ENCODE measurements at regions not wholly inside any gene's neighbourhood (a gene's known extent, or its start where the extent isn't known, plus 50 kb on each side); places are given as distances from the start of the nearest gene placed in this dataset.

GRCh38 chr1:58063095-58063494 is 483.4 kb downstream of the OMA1 start:
- no peaks in the 10 kb centered on the region for H3K36me3 ChIP-seq (ENCODE audit: control insufficient read depth in 1 of 2, insufficient read depth in 2 of 2, low read length in 2 of 2)
- H3K4me1 ChIP-seq (ENCODE audit: control insufficient read depth in 1 of 2, insufficient read depth in 2 of 2, low read length in 2 of 2), result no peaks in the 10 kb centered on the region
- no peaks in the 10 kb centered on the region for H4K20me1 ChIP-seq (ENCODE audit: insufficient read depth)
- ChIA-PET POLR2A (no interaction called here), CTCF (no interaction called here), RAD21 (ENCODE audit: low non-redundant PET in 1 of 2, low total read pairs in 2 of 2, uncharacterized antibody in 2 of 2, unreplicated experiment in 2 of 2) (no interaction called here)
- BruUV-seq (replicated peaks), result no TSS peak
- no peak overlapping the region for H3K4me3 ChIP-seq (replicated peaks in 1 of 2; ENCODE audit: low read depth in 1 of 2, low read length in 2 of 2)
- intact Hi-C loops (cut with micrococcal nuclease), result no loop called here
- H3K9ac ChIP-seq (ENCODE audit: low read length), result no peak overlapping the region
- TF ChIP-seq EZH2 (IDR thresholded peaks at IDR 0.05), result no peak
- TF ChIP-seq ZFX (IDR thresholded peaks at IDR 0.05), result no peak
- no peak for TF ChIP-seq YY1 (IDR thresholded peaks at IDR 0.05; ENCODE audit: extremely low read depth, insufficient replicate concordance, low read depth, low read length)
- TF ChIP-seq CTCF (IDR thresholded peaks at IDR 0.05 in 2 of 3, conservative IDR thresholded peaks at IDR 0.05 in 1 of 3; ENCODE audit: borderline replicate concordance in 1 of 3, insufficient read depth in 1 of 3, low read depth in 2 of 3, low read length in 2 of 3), result no peak
- no peak for TF ChIP-seq ZBTB33 (IDR thresholded peaks at IDR 0.05; ENCODE audit: extremely low read depth, insufficient replicate concordance, low read length)
- TF ChIP-seq ATF3 (IDR thresholded peaks at IDR 0.05), result no peak
- no peak for TF ChIP-seq SIN3A (IDR thresholded peaks at IDR 0.05; ENCODE audit: low read depth)
- TF ChIP-seq POLR2AphosphoS5 (IDR thresholded peaks at IDR 0.05; ENCODE audit: low read depth, low read length), result no peak
- TF ChIP-seq SRF (IDR thresholded peaks at IDR 0.05; ENCODE audit: low read depth), result no peak
- TF ChIP-seq JUND (IDR thresholded peaks at IDR 0.05), result no peak
- no peak for TF ChIP-seq FOSL1 (IDR thresholded peaks at IDR 0.05; ENCODE audit: low read depth)
- no peak overlapping the region for H2AFZ ChIP-seq (ENCODE audit: low read depth, low read length, poor library complexity, severe bottlenecking)
- no peak overlapping the region for H3K27ac ChIP-seq (ENCODE audit: low read depth, low read length)
- H3K27me3 ChIP-seq (ENCODE audit: insufficient read depth, low read length), result peaks cover 3% of the 10 kb centered on the region; the same call in 1 of the 2 replicates
- no peak for ATAC-seq
- H3K79me2 ChIP-seq (ENCODE audit: insufficient read depth, low read length), result no peaks in the 10 kb centered on the region
- no peaks in the 10 kb centered on the region for H3K9me3 ChIP-seq (ENCODE audit: control insufficient read depth in 1 of 2, insufficient read depth in 1 of 2, low read depth in 1 of 2, low read length in 2 of 2)
- H3K4me2 ChIP-seq (ENCODE audit: low read length), result no peak overlapping the region
- DNase-seq (ENCODE audit: low read depth, low spot score), result no peak
- no peaks in the 10 kb centered on the region for H3K9me2 ChIP-seq (ENCODE audit: insufficient read depth)
